Thyroid gland (tissue), 4 donors: ENCODE measurements at regions not wholly inside any gene's neighbourhood (a gene's known extent, or its start where the extent isn't known, plus 50 kb on each side); places are given as distances from the start of the nearest gene placed in this dataset.

Experiments
- DNase-seq, 2 donors: peaks; one replicate each; pipeline ENCODE4 v3.0.0-alpha.2; 2019
- H3K27ac ChIP-seq, 3 donors: fragments of 200-600 bp; sonication (generic); 1 replicate in 2 of 3; 2 replicates in 1 of 3; pipeline ENCODE4 v1.5.1; 2016 to 2019; ENCODE audit warnings: mild to moderate bottlenecking in 1 of 3, moderate library complexity in 1 of 3
- H3K27me3 ChIP-seq: fragments of 200-600 bp; sonication (generic); one replicate; pipeline ENCODE4 v1.5.1; 2019
- H3K36me3 ChIP-seq, 2 donors: fragments of 200-600 bp; sonication (generic); one replicate each; pipeline ENCODE4 v1.5.1; 2016 to 2019
- H3K4me1 ChIP-seq, 2 donors: fragments of 200-600 bp; sonication (generic); one replicate each; pipeline ENCODE4 v1.5.1; 2017 to 2019
- H3K4me3 ChIP-seq, 3 donors: fragments of 200-600 bp; sonication (generic); replicated peaks in 1 of 3; 1 replicate in 2 of 3; 2 replicates in 1 of 3; pipeline ENCODE4 v1.5.1; 2016; ENCODE audit warnings: mild to moderate bottlenecking in 1 of 3
- H3K9me3 ChIP-seq: fragments of 200-600 bp; sonication (generic); one replicate; pipeline ENCODE4 v1.5.1; 2017
- CTCF ChIP-seq, 6 experiments: fragments of 200-600 bp in 3 of 6; fragments of 450-650 bp in 3 of 6; sonication (generic) in 3 of 6; IDR thresholded peaks; one replicate each; pipeline ENCODE4 v1.5.1; 2016 to 2019; ENCODE audit warnings: antibody characterized with exemption in 6 of 6, mild to moderate bottlenecking in 2 of 6, inconsistent platforms in 1 of 6, moderate library complexity in 1 of 6
- POLR2A ChIP-seq, 2 donors: fragments of 450-650 bp; IDR thresholded peaks; one replicate each; pipeline ENCODE4 v1.6.1; 2017; ENCODE audit warnings: antibody characterized with exemption in 2 of 2, mild to moderate bottlenecking in 2 of 2, moderate library complexity in 1 of 2
- WGBS, 2 donors: methylation state at CpG; one replicate each; pipeline ENCODE4 v1.1.5; 2017; 5-methylcytosine and 5-hydroxymethylcytosine counted together
- intact Hi-C: fragments of 100-400 bp; cut with DNase I; formaldehyde crosslinking; loops from one replicate; pipeline ENCODE4 v1.15.1; 2023

- no peaks in the 10 kb centered on the region for H3K4me1 ChIP-seq
- no peak overlapping the region for H3K27ac ChIP-seq
- TF ChIP-seq POLR2A (IDR thresholded peaks at IDR 0.05) (no peak), CTCF (IDR thresholded peaks at IDR 0.05) (no peak)
- DNase-seq: no peak
- H3K36me3 ChIP-seq: no peaks in the 10 kb centered on the region
- H3K27me3 ChIP-seq: no peaks in the 10 kb centered on the region
- intact Hi-C loops: no loop called here
- H3K9me3 ChIP-seq: no peaks in the 10 kb centered on the region
- no peak overlapping the region for H3K4me3 ChIP-seq
Observed at GRCh38 chr16:52364500-52364899, 182.4 kb downstream of the TOX3 start.

GRCh38 chr16:52363082-52363481 is 183.9 kb downstream of the TOX3 start:
- TF ChIP-seq CTCF (IDR thresholded peaks at IDR 0.05): no peak
- no peak for TF ChIP-seq POLR2A (IDR thresholded peaks at IDR 0.05)
- 62 to 83% methylated on average over 4 of the region's 4 CpGs for WGBS, 2 donors
- H3K4me1 ChIP-seq: no peaks in the 10 kb centered on the region
- no peak overlapping the region for H3K4me3 ChIP-seq
- intact Hi-C loops: no loop called here
- H3K36me3 ChIP-seq: no peaks in the 10 kb centered on the region
- H3K27ac ChIP-seq: no peak overlapping the region
- H3K9me3 ChIP-seq: no peaks in the 10 kb centered on the region
- DNase-seq: no peak
- no peaks in the 10 kb centered on the region for H3K27me3 ChIP-seq

- intact Hi-C loops: no loop called here
- Histone ChIP-seq H3K4me1 (no peaks in the 10 kb centered on the region), H3K27me3 (no peaks in the 10 kb centered on the region), H3K4me3 (no peak overlapping the region), H3K27ac (no peak overlapping the region), H3K36me3 (no peaks in the 10 kb centered on the region), H3K9me3 (no peaks in the 10 kb centered on the region)
- TF ChIP-seq POLR2A (IDR thresholded peaks at IDR 0.05) (no peak), CTCF (IDR thresholded peaks at IDR 0.05) (no peak)
- no peak for DNase-seq
- 47 to 51% methylated on average over 4 of the region's 4 CpGs for WGBS, 2 donors
Observed at GRCh38 chr16:52357711-52358110, 189.2 kb downstream of the TOX3 start.

GRCh38 chr16:52353249-52353648 is 193.7 kb downstream of the TOX3 start:
- DNase-seq: no peak
- 91% methylated on average over 1 of the region's 1 CpG for WGBS, 2 donors
- TF ChIP-seq POLR2A (IDR thresholded peaks at IDR 0.05) (no peak), CTCF (IDR thresholded peaks at IDR 0.05) (no peak)
- intact Hi-C loops: no loop called here
- H3K4me3 ChIP-seq: no peak overlapping the region
- H3K9me3 ChIP-seq: no peaks in the 10 kb centered on the region
- H3K36me3 ChIP-seq: no peaks in the 10 kb centered on the region
- no peaks in the 10 kb centered on the region for H3K4me1 ChIP-seq
- H3K27ac ChIP-seq: no peak overlapping the region
- no peaks in the 10 kb centered on the region for H3K27me3 ChIP-seq

- H3K4me3 ChIP-seq: no peak overlapping the region
- H3K36me3 ChIP-seq: no peaks in the 10 kb centered on the region
- H3K27me3 ChIP-seq: no peaks in the 10 kb centered on the region
- no peak overlapping the region for H3K27ac ChIP-seq
- no peaks in the 10 kb centered on the region for H3K4me1 ChIP-seq
- intact Hi-C loops: no loop called here
- 84 to 92% methylated on average over 5 of the region's 5 CpGs for WGBS, 2 donors
- no peaks in the 10 kb centered on the region for H3K9me3 ChIP-seq
- TF ChIP-seq CTCF (IDR thresholded peaks at IDR 0.05): no peak
- no peak for TF ChIP-seq POLR2A (IDR thresholded peaks at IDR 0.05)
- DNase-seq: no peak
Observed at GRCh38 chr16:52351451-52351850, 195.5 kb downstream of the TOX3 start.
